AG04449 (cell line): ENCODE measurements at regions not wholly inside any gene's neighbourhood (a gene's known extent, or its start where the extent isn't known, plus 50 kb on each side); places are given as distances from the start of the nearest gene placed in this dataset.

Experiments used
- CTCF ChIA-PET: fragments of 350-600 bp; formaldehyde crosslinking; extraction: SDS; loops from one replicate; lab custom pipeline; 2021; ENCODE audit warnings: antibody characterized with exemption; lab: Yijun Ruan, JAX
- POLR2A ChIA-PET: fragments of 400-600, 350-600 bp; formaldehyde crosslinking; extraction: SDS; loops from one replicate; lab custom pipeline; 2020; ENCODE audit warnings: antibody characterized with exemption, inconsistent platforms; lab: Yijun Ruan, JAX
- DNase-seq: peaks from one replicate; pipeline ENCODE4 v3.0.0-alpha.2; 2010; ENCODE audit warnings: low read depth, low spot score
- H3K4me3 ChIP-seq: 2 replicates; pipeline ENCODE4 v1.5.1; 2011; ENCODE audit warnings: low read depth, mild to moderate bottlenecking, control low read depth, low read length
- TF ChIP-seq, protein P1 (sequence below): IDR thresholded peaks from one replicate; pipeline ENCODE4 v1.5.1; 2011; ENCODE audit warnings: mild to moderate bottlenecking, moderate library complexity, low read length, control low read depth, inconsistent platforms; ENCODE audit not compliant: insufficient read depth; ENCODE audit errors: missing control alignments

DNA sequence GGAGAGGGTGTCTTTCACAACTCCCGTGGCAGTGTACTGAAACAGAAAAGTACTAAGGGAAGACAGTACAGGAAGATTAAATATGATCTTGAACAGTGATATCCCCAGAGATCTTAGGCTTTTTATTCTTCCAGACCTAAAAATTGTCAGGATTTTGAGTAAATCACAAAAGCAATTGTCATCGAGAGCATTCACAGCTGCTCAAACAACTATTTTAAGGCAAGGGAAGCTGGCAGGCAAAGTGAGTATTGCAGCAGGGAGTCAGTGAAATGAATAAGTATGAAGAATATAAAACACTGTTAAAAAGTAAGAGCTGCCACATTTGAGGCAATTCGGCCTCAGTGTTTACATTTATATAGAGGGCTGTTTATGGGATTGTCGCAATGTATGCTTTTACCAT, 479.0 kb downstream of the CAAP1 start:
- TF ChIP-seq, protein P1, sequence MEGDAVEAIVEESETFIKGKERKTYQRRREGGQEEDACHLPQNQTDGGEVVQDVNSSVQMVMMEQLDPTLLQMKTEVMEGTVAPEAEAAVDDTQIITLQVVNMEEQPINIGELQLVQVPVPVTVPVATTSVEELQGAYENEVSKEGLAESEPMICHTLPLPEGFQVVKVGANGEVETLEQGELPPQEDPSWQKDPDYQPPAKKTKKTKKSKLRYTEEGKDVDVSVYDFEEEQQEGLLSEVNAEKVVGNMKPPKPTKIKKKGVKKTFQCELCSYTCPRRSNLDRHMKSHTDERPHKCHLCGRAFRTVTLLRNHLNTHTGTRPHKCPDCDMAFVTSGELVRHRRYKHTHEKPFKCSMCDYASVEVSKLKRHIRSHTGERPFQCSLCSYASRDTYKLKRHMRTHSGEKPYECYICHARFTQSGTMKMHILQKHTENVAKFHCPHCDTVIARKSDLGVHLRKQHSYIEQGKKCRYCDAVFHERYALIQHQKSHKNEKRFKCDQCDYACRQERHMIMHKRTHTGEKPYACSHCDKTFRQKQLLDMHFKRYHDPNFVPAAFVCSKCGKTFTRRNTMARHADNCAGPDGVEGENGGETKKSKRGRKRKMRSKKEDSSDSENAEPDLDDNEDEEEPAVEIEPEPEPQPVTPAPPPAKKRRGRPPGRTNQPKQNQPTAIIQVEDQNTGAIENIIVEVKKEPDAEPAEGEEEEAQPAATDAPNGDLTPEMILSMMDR = no peak
- DNase-seq = no peak
- CTCF ChIA-PET = no interaction called here
- POLR2A ChIA-PET = no interaction called here
- H3K4me3 ChIP-seq = no peak overlapping the region

DNA sequence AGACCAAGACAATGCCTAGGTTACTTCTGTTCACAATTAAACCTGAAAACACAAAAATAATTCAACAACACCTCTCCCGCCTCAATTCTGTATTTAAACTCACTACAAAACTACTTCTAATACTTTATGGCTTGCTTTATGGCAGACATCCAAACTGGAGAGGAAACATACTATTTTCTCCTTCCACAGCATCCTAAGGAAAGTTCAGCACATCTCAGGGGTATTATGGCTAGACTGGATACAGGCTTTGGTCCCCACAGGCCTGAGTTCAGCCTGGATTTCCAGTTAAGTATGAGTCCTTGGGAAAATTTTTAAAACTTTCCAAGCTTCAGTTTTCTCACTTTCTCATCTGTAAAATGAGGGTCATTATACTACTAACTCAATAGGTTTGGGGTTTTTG, 480.2 kb downstream of the CAAP1 start:
- no peak overlapping the region for H3K4me3 ChIP-seq
- ChIA-PET POLR2A (no interaction called here), CTCF (no interaction called here)
- TF ChIP-seq, protein P1 = no peak
- DNase-seq = no peak

DNA sequence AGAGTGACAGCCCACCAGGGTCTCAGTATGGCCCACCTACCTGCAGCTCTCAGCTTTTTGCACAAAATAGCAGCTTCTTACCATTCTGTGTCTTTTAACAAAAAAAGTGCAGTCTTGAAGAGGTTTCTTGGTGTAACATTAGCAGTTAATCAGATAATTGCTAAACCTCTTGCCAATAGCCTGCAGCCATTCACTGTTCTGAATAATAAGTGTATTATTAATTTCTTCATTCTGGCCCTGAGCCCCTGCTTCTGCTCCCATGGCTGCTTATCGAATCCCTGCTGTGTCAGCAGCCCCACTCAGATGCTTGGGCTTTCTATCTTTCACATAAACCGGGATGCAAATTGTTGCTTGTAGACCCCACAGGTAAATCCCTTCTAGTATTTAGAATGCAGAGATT, 485.9 kb downstream of the CAAP1 start:
- TF ChIP-seq, protein P1 = no peak
- DNase-seq = no peak
- ChIA-PET POLR2A (no interaction called here), CTCF (no interaction called here)
- H3K4me3 ChIP-seq = no peak overlapping the region

DNA sequence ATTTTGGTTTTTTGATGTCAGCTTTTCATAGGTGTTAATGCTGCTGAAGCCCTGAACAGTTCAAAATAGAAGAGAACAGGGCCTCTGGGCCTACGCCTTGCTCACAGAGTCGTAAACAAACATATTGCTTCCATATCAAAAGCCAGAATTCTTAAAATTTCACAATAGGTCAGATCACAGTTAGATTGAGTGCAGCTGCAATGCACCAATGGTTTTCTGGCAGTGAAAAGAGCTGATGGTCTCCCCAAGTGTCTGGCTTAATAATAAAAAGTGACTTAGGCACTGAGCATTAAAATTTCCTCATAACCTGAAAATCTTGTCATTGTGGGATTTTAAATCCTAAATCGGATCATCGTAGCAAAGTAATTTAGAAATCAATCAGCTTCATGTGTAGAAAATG, 493.0 kb downstream of the CAAP1 start:
- DNase-seq = no peak
- ChIA-PET POLR2A (no interaction called here), CTCF (no interaction called here)
- TF ChIP-seq, protein P1 = no peak
- no peak overlapping the region for H3K4me3 ChIP-seq

DNA sequence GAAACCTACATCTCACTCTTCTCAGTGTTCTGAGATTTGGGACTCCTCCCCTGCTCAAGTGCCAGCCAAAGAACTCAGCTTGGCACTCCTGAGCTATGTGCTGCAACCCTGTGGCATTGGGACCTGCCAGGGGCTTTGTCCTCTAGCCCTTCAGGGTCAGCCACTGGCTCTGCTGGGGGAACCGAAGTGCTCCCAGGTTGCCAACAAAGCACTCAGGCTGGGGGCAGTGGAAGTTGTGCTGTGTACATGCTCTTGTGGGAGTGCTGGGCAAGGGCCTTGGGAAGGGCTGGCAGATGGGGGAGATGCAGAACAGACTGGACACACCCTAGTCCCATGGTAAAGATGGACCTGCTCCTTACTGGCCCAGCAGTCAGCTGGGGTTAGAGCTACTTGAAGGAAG, 498.6 kb downstream of the CAAP1 start:
- no peak for DNase-seq
- H3K4me3 ChIP-seq = no peak overlapping the region
- CTCF ChIA-PET = no interaction called here
- TF ChIP-seq, protein P1 = no peak
- POLR2A ChIA-PET = no interaction called here

DNA sequence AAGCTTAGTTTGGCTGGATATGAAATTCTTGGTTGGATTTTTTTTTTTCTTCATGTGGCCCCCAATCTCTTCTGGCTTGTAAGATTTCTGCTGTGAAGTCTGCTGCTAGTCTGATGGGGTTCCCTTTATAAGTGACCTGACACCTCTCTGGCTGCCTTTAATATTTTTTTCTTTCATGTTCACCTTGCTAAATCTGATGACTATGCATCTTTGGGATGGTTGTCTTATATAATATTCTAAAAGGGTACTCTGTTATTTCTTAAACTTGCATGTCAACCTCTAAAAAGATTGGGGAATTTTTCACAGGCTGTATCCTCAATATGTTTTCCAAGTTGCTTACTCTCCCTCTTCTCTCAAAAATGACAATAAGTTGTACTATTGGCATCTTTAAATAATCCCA, 500.0 kb downstream of the CAAP1 start:
- H3K4me3 ChIP-seq = no peak overlapping the region
- CTCF ChIA-PET = no interaction called here
- TF ChIP-seq, protein P1 = no peak
- POLR2A ChIA-PET = no interaction called here
- DNase-seq = no peak
